ENCODE measurements at regions not wholly inside any gene's neighbourhood (a gene's known extent, or its start where the extent isn't known, plus 50 kb on each side); places are given as distances from the start of the nearest gene placed in this dataset.

GRCh38 chr12:43245947-43246346, 306.1 kb downstream of the ADAMTS20 start:
- Histone ChIP-seq H3K27me3 (ENCODE audit: insufficient read depth, poor library complexity, severe bottlenecking) (no peaks in the 10 kb centered on the region), H3K4me3 (replicated peaks; ENCODE audit: insufficient read depth, low read length) (no peak overlapping the region), H3K27ac (replicated peaks) (no peak overlapping the region)
- TF ChIP-seq CTCF (IDR thresholded peaks at IDR 0.05; ENCODE audit: insufficient read depth, low read length) (no peak), GABPA (IDR thresholded peaks at IDR 0.05; ENCODE audit: low read depth) (no peak), REST (IDR thresholded peaks at IDR 0.05; ENCODE audit: insufficient replicate concordance, low read depth) (no peak), SPI1 (IDR thresholded peaks at IDR 0.05; ENCODE audit: borderline replicate concordance, low read depth) (no peak)
- DNase-seq (ENCODE audit: low read depth in 1 of 2, low spot score in 1 of 2), result no peak

GRCh38 chr12:43241986-43242385, 310.0 kb downstream of the ADAMTS20 start:
- Histone ChIP-seq H3K4me3 (replicated peaks; ENCODE audit: insufficient read depth, low read length) (no peak overlapping the region), H3K27me3 (ENCODE audit: insufficient read depth, poor library complexity, severe bottlenecking) (no peaks in the 10 kb centered on the region), H3K27ac (replicated peaks) (no peak overlapping the region)
- TF ChIP-seq GABPA (IDR thresholded peaks at IDR 0.05; ENCODE audit: low read depth) (no peak), POLR2AphosphoS5 (IDR thresholded peaks at IDR 0.05; ENCODE audit: low read depth) (no peak), REST (IDR thresholded peaks at IDR 0.05; ENCODE audit: insufficient replicate concordance, low read depth) (no peak), SPI1 (IDR thresholded peaks at IDR 0.05; ENCODE audit: borderline replicate concordance, low read depth) (no peak), CTCF (IDR thresholded peaks at IDR 0.05; ENCODE audit: insufficient read depth, low read length) (no peak)
- no peak for DNase-seq (ENCODE audit: low read depth in 1 of 2, low spot score in 1 of 2)

GRCh38 chr12:43238281-43238680, 313.7 kb downstream of the ADAMTS20 start:
- Histone ChIP-seq H3K27me3 (ENCODE audit: insufficient read depth, poor library complexity, severe bottlenecking) (no peaks in the 10 kb centered on the region), H3K4me3 (replicated peaks; ENCODE audit: insufficient read depth, low read length) (no peak overlapping the region), H3K27ac (replicated peaks) (no peak overlapping the region)
- TF ChIP-seq CTCF (IDR thresholded peaks at IDR 0.05; ENCODE audit: insufficient read depth, low read length), result no peak
- TF ChIP-seq REST (IDR thresholded peaks at IDR 0.05; ENCODE audit: insufficient replicate concordance, low read depth), result no peak
- TF ChIP-seq GABPA (IDR thresholded peaks at IDR 0.05; ENCODE audit: low read depth), result no peak
- no peak for TF ChIP-seq POLR2AphosphoS5 (IDR thresholded peaks at IDR 0.05; ENCODE audit: low read depth)
- no peak for TF ChIP-seq SPI1 (IDR thresholded peaks at IDR 0.05; ENCODE audit: borderline replicate concordance, low read depth)
- DNase-seq (ENCODE audit: low read depth in 1 of 2, low spot score in 1 of 2), result no peak

Measured in HL-60 (cell line).